Glutamatergic neuron (in vitro differentiated cells): ENCODE measurements at regions not wholly inside any gene's neighbourhood (a gene's known extent, or its start where the extent isn't known, plus 50 kb on each side); places are given as distances from the start of the nearest gene placed in this dataset.

Source experiments
- DNase-seq: peaks from one replicate; pipeline ENCODE4 v3.0.0; 2022
- H3K27ac Mint-ChIP-seq: one replicate; pipeline ENCODE4 v1.8.0; 2020; ENCODE audit warnings: mild to moderate bottlenecking, mixed read lengths, inconsistent platforms; ENCODE audit not compliant: unreplicated experiment
- H3K27me3 Mint-ChIP-seq: one replicate; pipeline ENCODE4 v1.8.0; 2020; ENCODE audit warnings: mild to moderate bottlenecking, moderate library complexity, mixed read lengths, inconsistent platforms; ENCODE audit not compliant: unreplicated experiment
- H3K36me3 Mint-ChIP-seq: one replicate; pipeline ENCODE4 v1.8.0; 2020; ENCODE audit warnings: mild to moderate bottlenecking, mixed read lengths, inconsistent platforms; ENCODE audit not compliant: unreplicated experiment
- H3K4me1 Mint-ChIP-seq: one replicate; pipeline ENCODE4 v1.8.0; 2020; ENCODE audit warnings: mild to moderate bottlenecking, low read depth, mixed read lengths, inconsistent platforms; ENCODE audit not compliant: unreplicated experiment
- H3K4me3 Mint-ChIP-seq: one replicate; pipeline ENCODE4 v1.8.0; 2020; ENCODE audit warnings: mild to moderate bottlenecking, mixed read lengths, inconsistent platforms; ENCODE audit not compliant: unreplicated experiment
- H3K9me3 Mint-ChIP-seq: one replicate; pipeline ENCODE4 v1.8.0; 2020; ENCODE audit warnings: mild to moderate bottlenecking, moderate library complexity, mixed read lengths, inconsistent platforms; ENCODE audit not compliant: unreplicated experiment
- TF ChIP-seq, protein P1 (sequence below): fragments of 200-600 bp; sonication (generic); IDR thresholded peaks from one replicate; pipeline ENCODE4 v1.5.0; 2021; ENCODE audit not compliant: partially characterized antibody, unreplicated experiment

DNA sequence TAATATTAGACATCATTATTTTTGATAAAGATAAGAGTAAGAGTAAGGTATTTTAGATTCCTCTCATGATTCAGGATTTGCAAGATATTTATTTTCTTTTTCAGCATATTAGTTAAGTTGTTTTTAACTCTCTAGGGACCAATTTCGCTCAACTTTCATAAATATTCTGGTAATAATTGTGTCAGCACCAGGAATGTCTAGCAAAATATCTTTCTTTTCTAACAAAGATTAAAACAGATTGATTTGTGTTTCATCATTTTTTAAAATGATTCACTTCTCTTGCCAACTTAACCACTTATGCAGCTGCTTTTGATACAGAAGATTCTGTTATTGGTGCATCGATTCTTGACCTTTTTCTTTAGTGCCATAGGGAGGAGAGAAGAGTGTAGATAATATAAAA is 172.8 kb upstream of the PTGFR start:
- H3K4me1 Mint-ChIP-seq, result no peaks in the 10 kb centered on the region
- TF ChIP-seq, protein P1, sequence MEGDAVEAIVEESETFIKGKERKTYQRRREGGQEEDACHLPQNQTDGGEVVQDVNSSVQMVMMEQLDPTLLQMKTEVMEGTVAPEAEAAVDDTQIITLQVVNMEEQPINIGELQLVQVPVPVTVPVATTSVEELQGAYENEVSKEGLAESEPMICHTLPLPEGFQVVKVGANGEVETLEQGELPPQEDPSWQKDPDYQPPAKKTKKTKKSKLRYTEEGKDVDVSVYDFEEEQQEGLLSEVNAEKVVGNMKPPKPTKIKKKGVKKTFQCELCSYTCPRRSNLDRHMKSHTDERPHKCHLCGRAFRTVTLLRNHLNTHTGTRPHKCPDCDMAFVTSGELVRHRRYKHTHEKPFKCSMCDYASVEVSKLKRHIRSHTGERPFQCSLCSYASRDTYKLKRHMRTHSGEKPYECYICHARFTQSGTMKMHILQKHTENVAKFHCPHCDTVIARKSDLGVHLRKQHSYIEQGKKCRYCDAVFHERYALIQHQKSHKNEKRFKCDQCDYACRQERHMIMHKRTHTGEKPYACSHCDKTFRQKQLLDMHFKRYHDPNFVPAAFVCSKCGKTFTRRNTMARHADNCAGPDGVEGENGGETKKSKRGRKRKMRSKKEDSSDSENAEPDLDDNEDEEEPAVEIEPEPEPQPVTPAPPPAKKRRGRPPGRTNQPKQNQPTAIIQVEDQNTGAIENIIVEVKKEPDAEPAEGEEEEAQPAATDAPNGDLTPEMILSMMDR, result no peak
- H3K27ac Mint-ChIP-seq, result no peak overlapping the region
- no peak for DNase-seq
- no peaks in the 10 kb centered on the region for H3K36me3 Mint-ChIP-seq
- no peak overlapping the region for H3K4me3 Mint-ChIP-seq
- no peaks in the 10 kb centered on the region for H3K27me3 Mint-ChIP-seq
- no peaks in the 10 kb centered on the region for H3K9me3 Mint-ChIP-seq

GRCh38 chr1:78319603-78320002 is 171.2 kb upstream of the PTGFR start:
- TF ChIP-seq, protein P1, result no peak
- no peaks in the 10 kb centered on the region for H3K4me1 Mint-ChIP-seq
- H3K27me3 Mint-ChIP-seq, result no peaks in the 10 kb centered on the region
- H3K27ac Mint-ChIP-seq, result no peak overlapping the region
- no peak overlapping the region for H3K4me3 Mint-ChIP-seq
- H3K36me3 Mint-ChIP-seq, result no peaks in the 10 kb centered on the region
- H3K9me3 Mint-ChIP-seq, result no peaks in the 10 kb centered on the region
- no peak for DNase-seq

- no peak overlapping the region for H3K27ac Mint-ChIP-seq
- TF ChIP-seq, protein P1, result no peak
These were observed 167.7 kb upstream of the PTGFR start for GRCh38 chr1:78322928-78323680.

DNA sequence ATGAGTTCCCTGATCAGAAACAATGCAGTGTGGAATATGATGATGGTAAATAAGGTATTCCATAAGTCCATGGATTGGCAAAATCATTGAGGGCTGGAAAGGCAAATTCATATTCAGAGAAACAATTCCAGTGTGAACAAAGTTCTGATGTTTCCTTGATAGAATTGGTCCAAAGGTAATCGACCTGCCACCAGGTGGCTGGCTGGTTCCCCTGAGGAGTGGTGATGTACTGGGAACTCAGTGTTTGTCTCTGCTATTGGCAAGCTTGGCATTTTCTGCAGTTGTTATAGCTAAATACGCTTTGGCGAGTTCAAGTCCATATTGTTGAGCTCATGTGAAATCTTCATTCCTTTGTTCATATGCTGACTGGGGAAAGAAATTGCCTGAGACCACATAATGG is 165.5 kb upstream of the PTGFR start:
- H3K27me3 Mint-ChIP-seq, result no peaks in the 10 kb centered on the region
- no peak overlapping the region for H3K4me3 Mint-ChIP-seq
- no peak overlapping the region for H3K27ac Mint-ChIP-seq
- TF ChIP-seq, protein P1, result no peak
- DNase-seq, result no peak
- H3K36me3 Mint-ChIP-seq, result no peaks in the 10 kb centered on the region
- no peaks in the 10 kb centered on the region for H3K9me3 Mint-ChIP-seq
- no peaks in the 10 kb centered on the region for H3K4me1 Mint-ChIP-seq

More at GRCh38 chr1:78322928-78323680, 167.7 kb upstream of the PTGFR start:
- no peaks in the 10 kb centered on the region for H3K9me3 Mint-ChIP-seq
- H3K36me3 Mint-ChIP-seq, result no peaks in the 10 kb centered on the region
- DNase-seq, result no peak
- H3K4me3 Mint-ChIP-seq, result no peak overlapping the region
- H3K27me3 Mint-ChIP-seq, result no peaks in the 10 kb centered on the region
- H3K4me1 Mint-ChIP-seq, result no peaks in the 10 kb centered on the region

GRCh38 chr1:78329475-78329874 is 161.3 kb upstream of the PTGFR start:
- H3K9me3 Mint-ChIP-seq, result no peaks in the 10 kb centered on the region
- no peak overlapping the region for H3K27ac Mint-ChIP-seq
- no peaks in the 10 kb centered on the region for H3K36me3 Mint-ChIP-seq
- TF ChIP-seq, protein P1, result no peak
- no peaks in the 10 kb centered on the region for H3K27me3 Mint-ChIP-seq
- H3K4me1 Mint-ChIP-seq, result no peaks in the 10 kb centered on the region
- no peak overlapping the region for H3K4me3 Mint-ChIP-seq
- DNase-seq, result no peak
